GM12878 (cell line): ENCODE measurements at regions not wholly inside any gene's neighbourhood (a gene's known extent, or its start where the extent isn't known, plus 50 kb on each side); places are given as distances from the start of the nearest gene placed in this dataset.

Source experiments
- ATAC-seq: fragments of 200-7000 bp; cut with Tn5 transposase; 3 replicates; pipeline ENCODE4 v1.9.1; 2020; ENCODE audit warnings: mild to moderate bottlenecking, moderate library complexity
- BruUV-seq: library from RNA; stranded (reverse); fragments of 400-500 nt; replicated peaks from 2 replicates; lab custom pipeline; 2021; lab: Mats Ljungman, UMichigan
- CTCF ChIA-PET: fragments of 300-600 bp; sonication (Branson Sonifier 250); formaldehyde crosslinking; extraction: SDS; loops from one replicate; lab custom pipeline; 2021; ENCODE audit warnings: inconsistent platforms; lab: Yijun Ruan, JAX
- POLR2A ChIA-PET: fragments of 350-600 bp; formaldehyde crosslinking; extraction: SDS; loops from one replicate; lab custom pipeline; 2021; ENCODE audit warnings: inconsistent platforms; lab: Charles Lee
- RAD21 ChIA-PET: fragments of 300-600 bp; sonication (Branson Sonifier 250); formaldehyde crosslinking; loops from one replicate; lab custom pipeline; 2023; ENCODE audit warnings: antibody characterized with exemption; ENCODE audit not compliant: unreplicated experiment; lab: Charles Lee
- SMC1A ChIA-PET: fragments of 300-600 bp; sonication (Branson Sonifier 250); formaldehyde crosslinking; loops from one replicate; lab custom pipeline; 2023; ENCODE audit not compliant: unreplicated experiment, uncharacterized antibody; lab: Charles Lee
- DNase-seq: peaks from one replicate; pipeline ENCODE4 v3.0.0-alpha.2; 2011; ENCODE audit warnings: low read depth, low spot score
- FAIRE-seq: peaks from 3 replicates; lab custom pipeline; 2011; peaks lifted over from hg19 to GRCh38; lab: Jason Lieb, UNC
- H2AFZ ChIP-seq: 2 replicates; pipeline ENCODE4 v1.6.0; 2011; ENCODE audit warnings: low read depth, low read length, control low read depth; ENCODE audit not compliant: control insufficient read depth
- H3K27ac ChIP-seq: 2 replicates; pipeline ENCODE4 v1.5.1; 2011; ENCODE audit warnings: control low read depth; ENCODE audit not compliant: control insufficient read depth, insufficient read depth
- H3K27me3 ChIP-seq, 2 experiments: replicated peaks in 1 of 2; 2 replicates each; pipeline versions ENCODE4 v1.6.0 to v1.6.1; 2011; ENCODE audit warnings: low read length in 1 of 2; ENCODE audit not compliant: control insufficient read depth in 2 of 2, insufficient read depth in 2 of 2
- H3K36me3 ChIP-seq, 2 experiments: 2 replicates each; pipeline ENCODE4 v1.5.1; 2011; ENCODE audit warnings: low read length in 1 of 2; ENCODE audit not compliant: control insufficient read depth in 2 of 2, insufficient read depth in 2 of 2
- H3K4me1 ChIP-seq: 2 replicates; pipeline ENCODE4 v1.6.1; 2011; ENCODE audit warnings: mild to moderate bottlenecking, low read length, moderate library complexity, mixed read lengths; ENCODE audit not compliant: control insufficient read depth, insufficient read depth
- H3K4me2 ChIP-seq: 2 replicates; pipeline ENCODE4 v1.6.0; 2011; ENCODE audit warnings: control low read depth; ENCODE audit not compliant: control insufficient read depth, insufficient read depth
- H3K4me3 ChIP-seq: fragments of 200-600 bp; sonication (generic); 2 replicates; pipeline ENCODE4 v1.5.1; 2016
- H3K79me2 ChIP-seq: 2 replicates; pipeline ENCODE4 v1.6.0; 2011; ENCODE audit warnings: low read length; ENCODE audit not compliant: control insufficient read depth, insufficient read depth
- H3K9ac ChIP-seq: 2 replicates; pipeline ENCODE4 v1.8.0; 2011; ENCODE audit warnings: low read length, control low read depth, mixed read lengths; ENCODE audit not compliant: control insufficient read depth, insufficient read depth
- H3K9me3 ChIP-seq: replicated peaks from 3 replicates; pipeline ENCODE4 v1.5.1; 2011; ENCODE audit warnings: mild to moderate bottlenecking, low read length; ENCODE audit not compliant: control insufficient read depth, insufficient read depth
- H4K20me1 ChIP-seq: 2 replicates; pipeline ENCODE4 v1.6.0; 2011; ENCODE audit not compliant: control insufficient read depth, insufficient read depth
- BRCA1 ChIP-seq: IDR thresholded peaks from 2 replicates; pipeline ENCODE4 v1.6.1; 2011; ENCODE audit warnings: low read depth, low read length, improper control_type of control experiment
- CHD1 ChIP-seq: IDR thresholded peaks from 2 replicates; pipeline ENCODE4 v1.6.1; 2012; ENCODE audit warnings: low read depth, low read length, improper control_type of control experiment
- DPF2 ChIP-seq: fragments of 450-650 bp; IDR thresholded peaks from 2 replicates; pipeline ENCODE4 v1.6.1; 2017; ENCODE audit warnings: mild to moderate bottlenecking
- FOS ChIP-seq: IDR thresholded peaks from 3 replicates; pipeline ENCODE4 v1.6.1; 2011; ENCODE audit warnings: borderline replicate concordance; ENCODE audit not compliant: insufficient read length; ENCODE audit errors: extremely low read depth
- GATAD2B ChIP-seq: fragments of 450-650 bp; conservative IDR thresholded peaks from 2 replicates; pipeline ENCODE4 v1.6.1; 2017; ENCODE audit warnings: low read depth, mild to moderate bottlenecking, moderate library complexity
- MLLT1 ChIP-seq: fragments of 450-650 bp; IDR thresholded peaks from 2 replicates; pipeline ENCODE4 v1.6.1; 2016; ENCODE audit warnings: mild to moderate bottlenecking
- MYC ChIP-seq: IDR thresholded peaks from 2 replicates; pipeline ENCODE4 v1.6.1; 2011; ENCODE audit warnings: mild to moderate bottlenecking, low read length, moderate library complexity, inconsistent platforms; ENCODE audit not compliant: insufficient read depth, insufficient replicate concordance, insufficient read length, severe bottlenecking
- NR2C2 ChIP-seq: IDR thresholded peaks from 2 replicates; pipeline ENCODE4 v1.6.1; 2011; ENCODE audit warnings: borderline replicate concordance, low read depth; ENCODE audit not compliant: control insufficient read depth, insufficient read length
- POU2F2 ChIP-seq: IDR thresholded peaks from 3 replicates; pipeline ENCODE4 v1.6.1; 2011; ENCODE audit warnings: low read depth, mild to moderate bottlenecking, low read length, borderline replicate concordance
- PRDM15 ChIP-seq: fragments of 450-650 bp; formaldehyde crosslinking; IDR thresholded peaks from 2 replicates; pipeline ENCODE4 v1.4.0; 2020; ENCODE audit warnings: mild to moderate bottlenecking, moderate library complexity
- SIX5 ChIP-seq: IDR thresholded peaks from 2 replicates; pipeline ENCODE4 v1.6.1; 2011; ENCODE audit warnings: mild to moderate bottlenecking, low read depth, low read length, moderate library complexity; ENCODE audit not compliant: severe bottlenecking
- SMC3 ChIP-seq: IDR thresholded peaks from 2 replicates; pipeline ENCODE4 v1.6.1; 2011; ENCODE audit warnings: low read length, improper control_type of control experiment, borderline replicate concordance
- SREBF1 ChIP-seq: IDR thresholded peaks from 2 replicates; pipeline ENCODE4 v1.6.1; 2012; ENCODE audit warnings: mild to moderate bottlenecking, low read length
- WGBS: methylation state at CpG from one replicate; pipeline ENCODE4 v1.1.6; 2016; ENCODE audit warnings: low lambda C conversion rate; ENCODE audit not compliant: insufficient replicate concordance, insufficient coverage; ENCODE audit errors: missing lambda C conversion rate; 5-methylcytosine and 5-hydroxymethylcytosine counted together
- in situ Hi-C: fragments of 300-500 bp; cut with MboI; formaldehyde crosslinking; loops from 9 replicates; pipeline ENCODE4 v1.14.3; 2018; ENCODE audit warnings: mixed read lengths
- intact Hi-C: fragments of 100-400 bp; cut with micrococcal nuclease; formaldehyde crosslinking; loops from one replicate; pipeline ENCODE4 v1.14.2; 2022; ENCODE audit not compliant: unreplicated experiment

- no peak overlapping the region for H3K4me3 ChIP-seq
- FAIRE-seq (no peak), ATAC-seq (no peak), DNase-seq (no peak)
- ChIA-PET RAD21 (no interaction called here), CTCF (no interaction called here), SMC1A (no interaction called here), POLR2A (interaction anchor here (0.7 kb wide), 1 partner anchor 13 kb away, joined by 5 read pairs; no protein-coding TSS in a partner anchor)
- intact Hi-C loops = no loop called here
- no peak overlapping the region for H3K4me2 ChIP-seq
- H4K20me1 ChIP-seq = no peaks in the 10 kb centered on the region
- no peak overlapping the region for H3K9ac ChIP-seq
- H3K27me3 ChIP-seq = no peaks in the 10 kb centered on the region
- 0% methylated on average over 4 of the region's 4 CpGs for WGBS
- H3K36me3 ChIP-seq = no peaks in the 10 kb centered on the region
- TF ChIP-seq POU2F2 = no peak
- TF ChIP-seq BRCA1 = no peak
- TF ChIP-seq DPF2 = no peak
- TF ChIP-seq PRDM15 (CRISPR knock-in tag) = no peak
- TF ChIP-seq CHD1 = no peak
- TF ChIP-seq SMC3 = no peak
- no peak for TF ChIP-seq MYC
- TF ChIP-seq FOS = no peak
- TF ChIP-seq SIX5 = no peak
- TF ChIP-seq GATAD2B = no peak
- TF ChIP-seq MLLT1 = no peak
- TF ChIP-seq SREBF1 = no peak
- no peak for TF ChIP-seq NR2C2
- no peak overlapping the region for H3K27ac ChIP-seq
- in situ Hi-C loops = no loop called here
- BruUV-seq = no TSS peak
- H3K4me1 ChIP-seq = no peaks in the 10 kb centered on the region
- no peaks in the 10 kb centered on the region for H3K79me2 ChIP-seq
- no peak overlapping the region for H2AFZ ChIP-seq
- H3K9me3 ChIP-seq = no peaks in the 10 kb centered on the region; the same call in 2 of the 3 replicates
These were observed 217.1 kb upstream of the STS start for GRCh38 chrX:6930307-6930849.
